SK-N-SH treated with all-trans-retinoic acid at 6 μM for 48 hours (cell line): ENCODE measurements at regions not wholly inside any gene's neighbourhood (a gene's known extent, or its start where the extent isn't known, plus 50 kb on each side); places are given as distances from the start of the nearest gene placed in this dataset.

Experiments used
- ATAC-seq: fragments of 200-7000 bp; cut with Tn5 transposase; 3 replicates; pipeline ENCODE4 v1.9.1; 2020; ENCODE audit warnings: mild to moderate bottlenecking, moderate library complexity
- ARNTL ChIP-seq: fragments of 450-650 bp; formaldehyde crosslinking; IDR thresholded peaks from 2 replicates; pipeline ENCODE4 v1.5.0; 2020; ENCODE audit warnings: low read depth, mild to moderate bottlenecking, moderate library complexity, borderline replicate concordance
- BACH2 ChIP-seq: fragments of 250-450 bp; sonication (Bioruptor Pico); IDR thresholded peaks from 2 replicates; pipeline ENCODE4 v1.9.0; 2021; ENCODE audit warnings: mild to moderate bottlenecking, borderline replicate concordance
- CREB5 ChIP-seq: fragments of 250-450 bp; sonication (Bioruptor Pico); IDR thresholded peaks from 2 replicates; pipeline ENCODE4 v1.5.1; 2020; ENCODE audit warnings: low read depth, mild to moderate bottlenecking, moderate library complexity
- CSDC2 ChIP-seq: fragments of 250-450 bp; sonication (Bioruptor Pico); IDR thresholded peaks from 2 replicates; pipeline ENCODE4 v1.5.0; 2020; ENCODE audit warnings: mild to moderate bottlenecking, moderate library complexity
- ESRRG ChIP-seq: fragments of 250-450 bp; sonication (Bioruptor Pico); IDR thresholded peaks from 2 replicates; pipeline ENCODE4 v1.6.1; 2021; ENCODE audit warnings: mild to moderate bottlenecking
- ISL1 ChIP-seq: fragments of 250-450 bp; sonication (Bioruptor Pico); IDR thresholded peaks from 2 replicates; pipeline ENCODE4 v2.1.2; 2022; ENCODE audit warnings: mild to moderate bottlenecking, moderate library complexity
- OSR1 ChIP-seq: fragments of 250-450 bp; sonication (Bioruptor Pico); IDR thresholded peaks from 2 replicates; pipeline ENCODE4 v1.8.0; 2022; ENCODE audit warnings: moderate library complexity, mild to moderate bottlenecking, inconsistent platforms
- PATZ1 ChIP-seq: fragments of 250-450 bp; sonication (Bioruptor Pico); IDR thresholded peaks from 2 replicates; pipeline ENCODE4 v1.8.0; 2020; ENCODE audit warnings: mild to moderate bottlenecking, moderate library complexity, borderline replicate concordance
- POU6F1 ChIP-seq: fragments of 250-450 bp; sonication (Bioruptor Pico); IDR thresholded peaks from 2 replicates; pipeline ENCODE4 v1.8.0; 2021; ENCODE audit warnings: low read depth, mild to moderate bottlenecking, moderate library complexity, borderline replicate concordance
- PPARA ChIP-seq: fragments of 250-450 bp; sonication (Bioruptor Pico); IDR thresholded peaks from 2 replicates; pipeline ENCODE4 v1.5.0; 2020; ENCODE audit warnings: mild to moderate bottlenecking, borderline replicate concordance
- RARB ChIP-seq: fragments of 250-450 bp; sonication (Bioruptor Pico); IDR thresholded peaks from 2 replicates; pipeline ENCODE4 v1.8.0; 2021; ENCODE audit warnings: mild to moderate bottlenecking, moderate library complexity
- SNAI2 ChIP-seq: fragments of 250-450 bp; sonication (Bioruptor Pico); IDR thresholded peaks from 2 replicates; pipeline ENCODE4 v1.5.0; 2020; ENCODE audit warnings: mild to moderate bottlenecking, moderate library complexity
- TCF4 ChIP-seq: fragments of 250-450 bp; sonication (Bioruptor Pico); IDR thresholded peaks from 2 replicates; pipeline ENCODE4 v1.8.0; 2021; ENCODE audit warnings: mild to moderate bottlenecking, moderate library complexity, borderline replicate concordance
- TOX ChIP-seq: fragments of 250-450 bp; sonication (Bioruptor Pico); IDR thresholded peaks from 2 replicates; pipeline ENCODE4 v1.8.0; 2021; ENCODE audit warnings: mild to moderate bottlenecking, moderate library complexity, borderline replicate concordance
- TSHZ2 ChIP-seq: fragments of 250-450 bp; sonication (Bioruptor Pico); IDR thresholded peaks from 2 replicates; pipeline ENCODE4 v1.5.0; 2020; ENCODE audit warnings: mild to moderate bottlenecking, moderate library complexity
- ZC3H10 ChIP-seq: fragments of 250-450 bp; sonication (Bioruptor Pico); IDR thresholded peaks from 2 replicates; pipeline ENCODE4 v1.5.1; 2021; ENCODE audit warnings: mild to moderate bottlenecking, moderate library complexity
- ZFP3 ChIP-seq: fragments of 250-450 bp; sonication (Bioruptor Pico); IDR thresholded peaks from 2 replicates; pipeline ENCODE4 v1.5.0; 2020; ENCODE audit warnings: mild to moderate bottlenecking, moderate library complexity
- ZFP30 ChIP-seq: fragments of 450-650 bp; formaldehyde crosslinking; IDR thresholded peaks from 2 replicates; pipeline ENCODE4 v1.5.0; 2022; ENCODE audit warnings: mild to moderate bottlenecking, moderate library complexity
- ZNF565 ChIP-seq: fragments of 450-650 bp; formaldehyde crosslinking; conservative IDR thresholded peaks from 2 replicates; pipeline ENCODE4 v1.5.0; 2020; ENCODE audit warnings: low read depth, mild to moderate bottlenecking, moderate library complexity
- ZNF70 ChIP-seq: fragments of 450-650 bp; formaldehyde crosslinking; IDR thresholded peaks from 2 replicates; pipeline ENCODE4 v1.5.0; 2020; ENCODE audit warnings: mild to moderate bottlenecking, moderate library complexity
- ZNF8 ChIP-seq: fragments of 450-650 bp; formaldehyde crosslinking; IDR thresholded peaks from 2 replicates; pipeline ENCODE4 v1.5.0; 2020; ENCODE audit warnings: mild to moderate bottlenecking, moderate library complexity
- TF ChIP-seq, protein P1 (sequence below): fragments of 250-450 bp; sonication (Bioruptor Pico); IDR thresholded peaks from 2 replicates; pipeline ENCODE4 v1.5.1; 2021; ENCODE audit warnings: mild to moderate bottlenecking, moderate library complexity

GRCh38 chr14:97976861-97977260 is 1179.7 kb downstream of the VRK1 start:
- TF ChIP-seq, protein P1, sequence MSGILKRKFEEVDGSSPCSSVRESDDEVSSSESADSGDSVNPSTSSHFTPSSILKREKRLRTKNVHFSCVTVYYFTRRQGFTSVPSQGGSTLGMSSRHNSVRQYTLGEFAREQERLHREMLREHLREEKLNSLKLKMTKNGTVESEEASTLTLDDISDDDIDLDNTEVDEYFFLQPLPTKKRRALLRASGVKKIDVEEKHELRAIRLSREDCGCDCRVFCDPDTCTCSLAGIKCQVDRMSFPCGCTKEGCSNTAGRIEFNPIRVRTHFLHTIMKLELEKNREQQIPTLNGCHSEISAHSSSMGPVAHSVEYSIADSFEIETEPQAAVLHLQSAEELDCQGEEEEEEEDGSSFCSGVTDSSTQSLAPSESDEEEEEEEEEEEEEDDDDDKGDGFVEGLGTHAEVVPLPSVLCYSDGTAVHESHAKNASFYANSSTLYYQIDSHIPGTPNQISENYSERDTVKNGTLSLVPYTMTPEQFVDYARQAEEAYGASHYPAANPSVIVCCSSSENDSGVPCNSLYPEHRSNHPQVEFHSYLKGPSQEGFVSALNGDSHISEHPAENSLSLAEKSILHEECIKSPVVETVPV: no peak
- TF ChIP-seq ZFP30: no peak
- no peak for TF ChIP-seq ESRRG (CRISPR knock-in tag)
- TF ChIP-seq CREB5 (CRISPR knock-in tag): no peak
- TF ChIP-seq TCF4: no peak
- TF ChIP-seq TOX: no peak
- no peak for TF ChIP-seq CSDC2 (CRISPR knock-in tag)
- no peak for TF ChIP-seq ZNF565 (CRISPR knock-in tag)
- no peak for TF ChIP-seq ZNF70 (CRISPR knock-in tag)
- TF ChIP-seq ZFP3: no peak
- no peak for TF ChIP-seq BACH2 (CRISPR knock-in tag)
- TF ChIP-seq SNAI2 (CRISPR knock-in tag): no peak
- no peak for TF ChIP-seq ISL1 (CRISPR knock-in tag)
- no peak for TF ChIP-seq ZC3H10 (CRISPR knock-in tag)
- TF ChIP-seq TSHZ2: no peak
- no peak for TF ChIP-seq ARNTL
- no peak for TF ChIP-seq POU6F1 (CRISPR knock-in tag)
- TF ChIP-seq ZNF8: no peak

GRCh38 chr14:97977651-97978261 is 1180.6 kb downstream of the VRK1 start:
- TF ChIP-seq ZFP30 (no peak), TOX (no peak), CSDC2 (CRISPR knock-in tag) (no peak), ZNF8 (no peak), ZFP3 (no peak), ZC3H10 (CRISPR knock-in tag) (no peak), BACH2 (CRISPR knock-in tag) (no peak), TCF4 (no peak), PPARA (CRISPR knock-in tag) (no peak), ISL1 (CRISPR knock-in tag) (no peak)
- TF ChIP-seq, protein P1: no peak
- ATAC-seq: no peak; the same call in 2 of the 3 replicates

More at GRCh38 chr14:97976861-97977260, 1179.7 kb downstream of the VRK1 start:
- no peak for ATAC-seq

DNA sequence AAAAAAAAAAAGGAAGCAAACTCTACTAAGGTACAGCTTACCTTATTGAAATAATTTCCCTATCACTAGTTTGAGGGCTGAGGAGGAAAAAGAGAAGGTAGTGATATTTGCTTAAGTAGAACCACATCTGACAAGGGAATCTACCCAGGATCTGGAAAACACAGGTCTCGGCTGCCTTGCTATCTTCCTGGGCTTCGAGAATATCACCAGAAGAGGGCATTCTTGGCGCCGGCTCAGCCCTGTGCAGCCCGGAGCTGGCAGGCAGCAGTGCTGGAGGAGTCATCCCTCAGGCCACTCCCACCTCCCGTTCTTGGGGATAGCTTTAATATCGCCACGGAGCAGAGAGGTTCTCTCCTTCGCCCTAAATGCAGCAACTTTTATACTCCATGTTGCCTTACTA is 1181.2 kb downstream of the VRK1 start:
- ATAC-seq: no peak; the same call in 2 of the 3 replicates
- TF ChIP-seq ZFP3: no peak
- TF ChIP-seq ARNTL: no peak
- TF ChIP-seq SNAI2 (CRISPR knock-in tag): no peak
- no peak for TF ChIP-seq RARB (CRISPR knock-in tag)
- no peak for TF ChIP-seq CSDC2 (CRISPR knock-in tag)
- no peak for TF ChIP-seq CREB5 (CRISPR knock-in tag)
- no peak for TF ChIP-seq ZC3H10 (CRISPR knock-in tag)
- no peak for TF ChIP-seq POU6F1 (CRISPR knock-in tag)
- TF ChIP-seq PATZ1: no peak
- no peak for TF ChIP-seq OSR1 (CRISPR knock-in tag)
- no peak for TF ChIP-seq ZFP30
- no peak for TF ChIP-seq BACH2 (CRISPR knock-in tag)
- no peak for TF ChIP-seq PPARA (CRISPR knock-in tag)
- TF ChIP-seq ZNF70 (CRISPR knock-in tag): no peak
